Forelimb muscle (tissue), 1 donor: ENCODE measurements at regions not wholly inside any gene's neighbourhood (a gene's known extent, or its start where the extent isn't known, plus 50 kb on each side); places are given as distances from the start of the nearest gene placed in this dataset.

Source experiments
- DNase-seq: peaks from one replicate; pipeline ENCODE4 v3.0.0-alpha.2; 2013; ENCODE audit warnings: low read depth

DNA sequence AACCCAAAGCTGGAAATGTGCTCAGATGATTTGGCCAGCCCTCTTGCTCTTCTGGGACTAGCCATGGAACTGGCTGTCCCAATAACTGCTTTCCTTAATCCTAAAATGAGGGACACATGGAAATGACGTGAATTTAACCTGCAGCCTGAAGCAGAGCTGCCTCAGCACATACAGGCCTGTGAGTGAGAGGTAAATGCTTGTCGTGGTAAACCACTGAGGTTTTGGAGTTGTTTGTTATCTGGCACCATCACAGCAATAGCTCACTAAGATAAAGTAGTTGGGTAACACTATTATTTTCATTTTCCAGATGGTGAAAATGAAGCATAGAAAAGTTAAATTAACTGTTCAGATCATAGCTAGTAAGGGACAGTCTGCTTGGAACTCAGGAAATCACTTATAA is 333.4 kb upstream of the CHD6 start:
- DNase-seq, result no peak

DNA sequence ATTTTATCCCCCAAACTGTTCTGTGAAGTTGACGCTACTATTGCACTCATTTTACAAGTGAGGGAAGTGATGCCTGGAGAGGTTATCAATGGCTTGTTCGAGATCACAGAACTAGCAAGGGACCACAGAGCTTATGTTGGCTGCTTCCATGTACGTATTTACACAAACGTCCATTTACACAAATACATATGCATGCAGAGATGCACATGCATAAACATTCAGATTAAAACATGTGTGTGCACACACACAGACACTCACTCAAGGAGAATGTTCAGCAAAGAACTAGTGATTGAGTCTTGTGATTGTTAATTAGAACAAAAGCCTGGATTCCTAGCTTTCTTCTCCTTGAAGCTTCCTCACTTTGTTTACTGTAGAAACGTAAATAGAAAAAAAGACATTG is 321.5 kb upstream of the CHD6 start:
- no peak for DNase-seq

DNA sequence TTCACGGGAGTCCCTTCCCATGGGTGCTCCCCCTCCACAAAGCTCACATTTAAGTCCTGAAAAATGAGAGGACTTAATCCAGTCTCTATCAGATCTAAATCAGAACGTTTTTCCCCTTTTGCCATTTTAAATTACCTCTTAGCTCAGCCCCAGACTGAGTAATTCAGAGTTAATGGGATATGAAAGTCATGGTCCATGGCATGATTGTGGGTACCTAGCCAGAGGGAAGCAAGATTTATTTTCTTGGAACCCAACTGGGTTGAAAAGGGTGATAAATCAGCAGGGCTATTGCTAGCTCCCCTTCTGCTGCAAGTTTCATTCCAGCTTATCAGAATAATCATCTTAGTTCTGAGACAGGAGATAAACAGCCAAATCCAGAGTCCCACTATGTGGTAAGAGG is 320.2 kb upstream of the CHD6 start:
- no peak for DNase-seq

DNA sequence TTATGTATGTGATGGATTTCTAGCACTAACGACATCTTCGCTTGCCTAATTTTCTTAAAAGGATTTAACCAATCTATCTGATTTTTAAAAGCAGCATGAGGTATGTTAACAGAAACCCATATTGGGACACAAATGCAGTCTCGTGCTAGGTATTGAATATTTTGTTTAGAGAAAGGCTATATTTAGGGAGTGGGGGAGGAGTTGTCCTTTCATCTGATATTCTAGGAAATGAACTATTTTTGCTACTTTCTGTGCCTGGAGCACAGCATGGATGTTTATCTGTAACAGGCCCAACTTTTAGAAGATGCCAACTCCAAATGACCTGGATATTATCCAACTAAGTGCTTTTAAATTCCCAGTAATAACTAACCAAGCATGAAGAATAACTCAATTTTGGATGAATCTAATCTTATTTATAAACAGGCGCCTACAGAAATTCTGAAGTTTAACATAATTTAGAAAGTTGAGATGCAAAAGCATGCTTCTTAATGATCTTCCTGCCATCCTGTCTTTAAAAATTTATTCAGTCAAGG is 317.1 kb upstream of the CHD6 start:
- no peak for DNase-seq

DNA sequence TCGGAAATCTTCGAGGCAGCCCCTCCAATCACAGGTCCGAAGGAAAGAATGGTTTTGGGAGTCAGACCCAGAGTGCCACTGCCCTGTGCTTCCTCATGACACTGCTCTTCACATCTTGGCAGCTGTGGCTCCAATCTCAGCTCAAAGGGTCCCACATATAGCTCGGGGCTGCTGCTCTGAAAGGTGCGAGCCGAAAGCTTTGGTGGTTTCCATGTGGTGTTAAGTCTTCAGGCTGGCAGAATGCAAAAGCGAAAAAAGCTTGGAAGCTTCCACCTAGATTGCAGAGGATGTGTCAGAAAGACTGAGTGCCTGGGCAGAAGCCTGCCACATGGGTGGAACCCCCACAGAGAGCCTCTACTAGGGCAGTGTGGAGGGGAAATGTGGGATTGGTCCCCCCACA is 314.3 kb upstream of the CHD6 start:
- DNase-seq, result no peak

DNA sequence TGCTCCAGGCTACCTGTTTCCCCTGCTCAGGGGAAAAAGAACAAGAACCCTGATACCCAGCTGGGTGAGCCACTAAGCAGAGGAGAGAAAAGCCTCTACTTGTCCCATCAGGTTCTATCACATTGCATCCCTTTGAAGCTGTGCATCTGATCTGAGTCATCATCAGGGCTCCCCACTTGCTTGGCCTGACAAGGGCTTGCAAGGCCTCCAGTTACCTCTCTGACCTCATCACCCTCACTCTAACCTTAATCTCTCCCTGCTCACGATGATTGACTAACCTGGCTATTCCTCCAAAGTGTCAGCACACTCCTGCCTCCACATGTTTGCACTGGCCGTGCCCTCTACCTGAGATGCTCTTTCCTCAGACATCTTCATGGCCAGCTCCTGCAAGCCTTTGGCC is 309.5 kb upstream of the CHD6 start:
- no peak for DNase-seq

DNA sequence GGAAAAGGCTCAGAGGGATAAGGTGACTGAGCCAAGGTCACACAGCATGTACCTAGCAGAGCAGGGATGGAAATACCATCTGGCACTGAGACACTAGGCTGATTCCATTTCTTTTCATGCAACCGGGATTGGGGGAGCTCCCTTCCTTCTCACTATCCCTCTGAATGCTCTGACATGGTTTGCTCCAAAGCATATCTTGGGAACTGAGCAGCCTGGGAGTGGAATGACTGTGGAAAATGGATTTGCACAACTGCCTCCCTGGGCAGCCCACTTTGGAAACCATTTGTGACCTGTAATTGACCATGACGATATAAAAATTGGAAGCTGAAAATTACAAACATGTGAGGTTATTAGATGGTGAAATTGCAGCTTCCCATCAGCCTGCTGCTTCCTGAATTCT is 309.0 kb upstream of the CHD6 start:
- no peak for DNase-seq

DNA sequence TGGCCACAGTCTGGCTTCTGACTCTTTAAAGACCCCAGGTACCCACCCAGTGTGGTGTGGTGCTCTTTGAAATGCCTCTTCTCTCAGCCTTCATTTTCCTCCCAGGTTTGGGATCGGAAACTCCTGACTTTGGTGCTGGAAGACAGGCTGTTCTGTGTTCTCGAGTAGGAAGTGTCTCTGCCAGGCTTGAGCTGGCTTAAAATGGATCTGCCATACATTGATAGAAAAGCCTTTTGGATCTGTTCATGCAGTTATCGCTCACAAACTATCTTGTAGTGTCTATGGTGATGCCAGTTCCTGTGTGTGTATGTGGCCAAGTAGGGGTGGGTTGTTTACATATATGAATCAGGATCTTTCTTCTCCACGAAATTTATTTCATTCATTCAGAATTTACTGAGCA is 307.3 kb upstream of the CHD6 start:
- no peak for DNase-seq

DNA sequence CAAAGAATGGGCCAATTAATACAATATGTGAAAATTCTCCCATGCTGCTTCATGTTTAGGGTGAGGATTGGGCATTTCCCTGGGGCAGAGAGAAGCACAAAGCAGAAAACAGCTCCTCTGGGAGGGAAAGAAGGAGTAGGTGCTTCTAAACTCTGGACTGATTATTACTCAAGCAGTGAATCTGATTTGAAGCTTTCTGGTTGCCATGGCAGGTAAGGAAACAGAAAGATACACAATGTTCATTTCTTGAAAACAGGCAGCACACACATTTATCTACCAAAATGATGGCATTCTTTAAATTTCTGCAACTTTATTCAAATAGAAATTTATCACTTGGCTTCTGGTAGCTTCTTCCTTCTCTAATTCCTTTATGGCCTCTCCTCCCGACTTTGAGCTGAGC is 305.4 kb upstream of the CHD6 start:
- DNase-seq, result no peak

DNA sequence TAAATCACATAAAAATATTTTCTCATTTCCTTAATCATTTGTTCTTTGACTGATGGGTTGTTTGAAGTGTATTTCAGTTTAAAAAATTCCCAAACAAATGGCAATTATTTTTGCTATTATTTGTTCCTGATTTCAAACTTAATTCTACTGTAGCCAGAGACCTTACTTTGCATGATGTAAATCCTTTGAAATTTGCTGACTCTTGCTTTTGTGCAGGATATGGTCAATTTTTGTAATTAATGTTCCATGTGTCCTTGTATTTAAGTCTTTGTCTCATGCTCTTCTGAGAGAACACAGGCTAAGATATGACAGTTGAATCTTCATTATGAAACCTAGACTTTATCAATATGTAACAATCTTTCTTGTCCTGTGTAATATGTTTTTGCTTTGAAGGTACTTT is 295.0 kb upstream of the CHD6 start:
- no peak for DNase-seq

DNA sequence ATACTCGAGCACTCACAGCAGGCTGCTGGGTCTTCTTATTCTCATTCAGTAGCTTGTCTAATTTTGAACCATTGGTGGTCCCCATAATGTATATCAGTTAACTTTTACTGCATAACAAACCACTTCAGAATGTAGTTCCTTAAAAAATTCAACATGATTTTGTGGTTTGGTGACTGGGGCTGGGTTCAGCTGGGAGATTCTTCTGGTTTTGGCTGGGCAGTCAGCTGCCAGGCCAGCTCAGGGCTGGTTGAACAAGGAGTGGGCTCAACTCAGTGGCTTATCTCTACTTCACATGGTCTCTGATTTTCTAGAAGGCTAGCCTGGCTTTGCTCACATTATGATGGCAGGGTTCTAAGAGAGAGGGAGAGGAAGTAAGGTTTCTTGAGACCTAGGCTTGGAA is 292.4 kb upstream of the CHD6 start:
- DNase-seq, result no peak

DNA sequence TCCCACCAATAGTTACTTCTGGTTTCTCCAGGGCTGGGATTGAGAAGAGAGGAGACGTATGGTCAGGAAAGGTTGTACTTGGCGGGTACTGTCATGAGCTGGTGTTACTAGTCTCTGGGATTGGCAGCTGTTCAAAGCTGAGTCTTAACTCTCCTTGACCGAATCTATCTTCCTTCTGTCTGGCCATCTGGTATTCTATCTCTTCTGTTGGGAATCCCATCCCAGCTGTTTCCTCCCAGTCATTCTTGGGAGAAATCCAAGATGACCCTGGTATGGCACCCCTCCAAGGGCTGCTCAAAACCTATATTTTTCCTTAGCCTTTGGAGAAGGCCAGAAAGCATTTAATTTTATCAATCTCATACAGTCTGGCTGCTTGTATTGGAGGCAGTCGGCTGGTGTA is 287.0 kb upstream of the CHD6 start:
- no peak for DNase-seq

DNA sequence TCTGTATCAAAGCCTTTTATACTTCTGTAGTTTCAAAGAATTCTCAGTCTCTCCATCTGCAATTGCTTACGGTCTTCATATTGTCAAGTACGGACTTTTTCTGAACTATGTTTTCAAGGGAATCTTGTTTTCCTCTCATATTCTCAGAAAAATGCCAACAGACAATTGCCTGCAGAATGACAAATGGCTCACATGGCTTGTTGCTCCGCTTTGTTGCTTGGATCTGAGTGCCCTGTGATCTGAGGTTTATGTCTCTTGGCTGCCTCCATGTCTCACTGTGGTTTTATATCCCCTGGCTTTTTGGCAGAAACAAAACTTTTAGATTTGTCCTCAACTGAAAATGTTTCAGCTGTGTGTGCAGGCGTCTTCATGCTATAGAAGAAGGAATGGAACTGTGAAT is 285.4 kb upstream of the CHD6 start:
- DNase-seq, result no peak

DNA sequence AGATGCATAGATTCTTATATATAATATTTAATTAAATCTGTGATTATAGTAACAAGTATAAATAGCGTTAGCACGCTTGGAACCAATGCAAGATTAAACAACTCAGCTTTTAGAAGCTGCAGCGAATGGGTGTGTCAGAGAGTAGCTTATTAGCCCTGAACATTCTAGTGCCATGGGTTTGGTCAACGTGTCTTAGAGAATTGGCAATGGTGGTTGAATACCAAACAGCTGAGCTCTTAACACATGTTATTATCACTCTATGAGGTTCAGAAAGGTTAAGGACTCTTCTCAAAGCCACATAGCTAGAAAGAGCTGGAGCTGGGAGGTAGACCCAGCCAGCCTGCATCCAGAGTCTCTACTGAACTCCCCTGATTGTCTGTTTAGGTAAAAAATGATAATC is 284.2 kb upstream of the CHD6 start:
- no peak for DNase-seq

DNA sequence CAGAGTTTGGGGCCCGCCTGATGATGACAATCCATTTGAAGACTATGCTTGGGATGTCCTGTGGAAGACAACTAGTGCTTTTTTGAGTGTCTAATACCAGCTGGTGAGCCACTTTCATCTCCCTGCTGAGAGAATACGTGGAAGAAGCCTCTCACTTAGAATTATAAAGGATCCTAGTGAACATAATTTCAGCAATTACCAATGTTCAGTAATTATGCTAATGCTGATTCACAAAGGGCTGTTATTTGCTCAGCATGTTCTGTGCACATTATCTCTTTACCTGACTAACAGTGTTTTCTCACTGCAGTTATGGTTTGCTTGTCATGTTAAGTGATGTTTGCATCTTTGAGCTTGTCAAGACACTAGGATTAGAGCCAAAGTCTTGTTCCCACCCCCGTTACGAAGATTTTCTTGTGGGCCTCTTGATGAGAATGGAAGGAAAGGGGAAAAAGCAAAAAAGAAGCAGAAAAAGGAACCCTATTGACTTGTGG is 282.1 kb upstream of the CHD6 start:
- DNase-seq, result no peak

DNA sequence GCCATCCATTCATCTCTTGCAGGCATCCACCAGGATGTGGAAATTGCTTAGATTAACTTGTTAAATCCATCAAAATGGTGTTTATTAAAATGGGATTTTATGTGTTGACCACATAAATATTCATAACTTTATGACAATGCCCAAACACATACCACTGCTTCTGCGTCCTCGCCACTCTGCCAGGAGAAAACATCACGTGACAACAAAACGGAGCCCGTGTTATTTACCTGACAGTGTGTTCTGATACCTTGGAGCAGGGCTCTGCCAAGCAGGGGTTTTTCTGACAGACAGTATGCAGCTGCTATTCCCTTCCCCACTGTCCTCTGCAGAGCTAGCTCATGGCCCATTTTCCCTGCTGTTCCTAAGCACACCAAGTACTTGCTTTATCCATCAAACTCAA is 279.5 kb upstream of the CHD6 start:
- DNase-seq, result no peak

DNA sequence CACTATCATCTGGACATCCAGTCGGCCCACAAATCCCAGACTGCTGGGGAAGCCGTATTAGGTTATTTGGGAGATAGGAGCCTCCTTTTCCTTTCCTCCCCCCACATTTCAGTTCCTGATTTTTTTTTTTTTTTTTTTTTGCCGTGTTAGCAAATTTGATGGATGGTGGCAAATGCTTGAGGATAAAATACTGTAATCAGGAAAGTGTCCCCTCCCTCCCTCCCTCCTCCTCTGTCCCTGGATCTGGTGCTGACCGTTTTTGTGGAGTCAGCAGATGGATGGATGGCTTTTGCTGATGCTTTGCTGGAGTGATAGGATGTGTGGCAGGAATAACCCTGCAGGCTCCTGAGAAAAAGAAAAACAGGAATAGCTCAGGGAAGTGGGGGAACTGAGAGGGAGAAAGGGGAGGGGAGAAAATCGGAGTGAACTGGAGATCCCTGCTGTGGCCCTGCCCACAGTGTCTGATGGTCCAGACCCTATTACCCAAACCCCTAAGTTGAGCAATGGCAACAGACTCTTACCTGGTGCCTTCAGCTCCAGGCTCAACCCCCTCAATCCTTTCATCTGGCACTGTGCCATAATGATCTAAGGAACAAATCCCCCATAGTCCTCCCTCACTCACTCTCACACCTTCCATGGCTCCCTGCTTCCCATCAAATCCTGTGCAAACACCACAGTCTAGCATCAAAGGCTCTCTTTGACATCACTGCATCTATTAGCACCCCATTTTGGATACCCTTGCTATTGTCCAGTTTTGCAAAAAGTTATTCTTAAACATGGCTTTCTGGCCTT is 277.3 kb upstream of the CHD6 start:
- no peak for DNase-seq

DNA sequence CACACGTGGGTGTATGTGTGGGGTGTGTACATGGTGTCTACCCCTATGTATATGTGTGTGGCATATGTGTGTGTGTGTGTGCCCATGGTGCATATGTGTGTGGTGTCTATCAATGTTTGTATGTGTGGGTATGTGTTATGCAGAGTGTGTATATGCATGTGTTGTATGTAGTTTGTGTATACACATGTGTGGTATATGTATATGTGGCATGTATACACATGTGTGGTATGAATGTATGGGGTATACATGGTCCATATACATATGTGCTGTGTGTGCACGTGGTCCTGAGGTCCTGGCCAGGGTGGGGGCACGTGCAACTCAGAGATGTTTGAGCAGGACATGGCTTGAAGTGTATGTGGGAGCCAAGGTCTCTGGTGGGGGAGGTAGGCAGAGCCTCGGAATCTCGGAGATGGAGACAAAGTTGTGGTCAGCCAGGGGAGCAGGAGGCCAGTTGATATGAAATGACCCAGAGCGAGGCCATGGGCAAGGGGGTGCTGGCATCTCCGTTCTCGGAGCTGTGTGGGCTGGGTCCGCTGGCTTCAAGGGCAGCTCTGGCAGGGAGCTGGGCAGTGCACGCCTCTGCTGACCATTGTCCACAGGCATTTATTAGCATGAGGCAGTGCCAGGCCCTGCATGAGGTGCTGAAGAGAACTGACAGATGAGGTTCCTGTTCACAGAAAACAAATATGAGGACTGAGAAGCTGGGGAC is 276.2 kb upstream of the CHD6 start:
- no peak for DNase-seq

DNA sequence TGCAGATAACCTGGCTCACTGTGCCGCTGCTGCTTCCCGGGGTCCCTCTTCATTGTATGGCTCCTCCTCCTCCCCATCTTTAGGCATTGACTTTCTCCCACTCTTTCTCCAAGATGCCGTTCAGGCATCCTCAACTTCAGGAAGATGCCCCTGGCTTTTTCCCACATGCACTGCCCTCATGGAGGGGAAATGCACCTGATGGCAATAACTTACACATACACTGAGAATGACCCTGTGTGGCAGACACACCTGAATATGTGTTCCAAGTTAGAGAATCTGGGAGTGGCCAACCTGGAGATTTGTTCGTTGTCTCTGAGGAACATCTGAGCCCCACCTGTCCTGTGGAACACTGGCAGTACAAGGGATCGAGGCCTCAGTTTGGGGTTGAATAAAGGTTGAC is 273.9 kb upstream of the CHD6 start:
- no peak for DNase-seq

DNA sequence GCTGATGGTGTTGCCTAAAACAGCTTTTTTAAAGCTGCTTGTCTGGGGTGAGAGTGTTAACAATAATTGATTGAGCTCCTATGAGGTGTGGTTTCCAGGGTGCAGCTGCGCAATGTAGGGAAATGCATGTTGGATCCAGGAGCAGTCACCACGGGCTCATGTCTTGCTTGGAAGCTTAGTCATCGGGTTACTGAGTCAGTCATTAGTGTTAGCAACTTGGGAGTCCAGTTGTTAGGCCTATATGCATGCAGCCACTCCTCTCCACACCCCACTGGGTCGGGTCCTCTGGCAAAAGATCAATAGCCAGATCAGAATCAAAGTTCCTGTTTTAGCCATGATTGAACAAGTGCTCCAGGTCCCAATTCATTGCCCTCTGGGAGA is 271.7 kb upstream of the CHD6 start:
- no peak for DNase-seq

DNA sequence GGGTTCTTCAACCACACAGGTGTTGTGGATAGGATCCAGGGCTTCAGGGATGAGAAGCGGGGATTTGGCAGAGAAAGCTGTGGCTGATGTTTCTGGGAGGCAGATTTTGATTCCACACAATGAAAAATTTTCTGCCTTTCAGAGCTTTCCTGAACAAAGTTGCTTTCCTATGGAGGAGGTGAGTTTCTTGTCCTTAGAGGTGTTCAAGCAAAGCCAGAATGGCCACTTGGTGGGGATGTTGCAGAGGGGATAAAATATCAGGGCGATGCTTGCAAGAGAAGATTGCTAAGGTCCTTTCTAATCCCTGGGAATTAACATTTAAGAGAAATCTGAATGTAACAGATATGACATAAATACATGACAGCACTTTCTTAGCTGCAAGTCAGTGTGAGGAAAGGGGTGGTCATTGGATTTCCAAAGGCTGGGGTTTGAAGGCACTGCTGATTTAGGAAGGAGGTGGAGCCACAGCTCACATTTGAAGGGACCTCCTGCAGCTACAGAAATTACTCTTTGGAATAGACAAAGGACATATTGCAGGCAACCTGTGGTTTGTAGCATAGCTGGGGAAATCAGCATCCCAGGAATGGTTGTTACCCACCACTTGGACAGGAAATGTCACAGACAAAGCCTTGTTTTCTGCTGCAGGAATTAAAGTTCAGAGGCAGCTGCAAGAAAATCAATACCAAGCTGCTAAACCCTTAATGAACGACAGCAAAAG is 271.1 kb upstream of the CHD6 start:
- DNase-seq, result no peak

DNA sequence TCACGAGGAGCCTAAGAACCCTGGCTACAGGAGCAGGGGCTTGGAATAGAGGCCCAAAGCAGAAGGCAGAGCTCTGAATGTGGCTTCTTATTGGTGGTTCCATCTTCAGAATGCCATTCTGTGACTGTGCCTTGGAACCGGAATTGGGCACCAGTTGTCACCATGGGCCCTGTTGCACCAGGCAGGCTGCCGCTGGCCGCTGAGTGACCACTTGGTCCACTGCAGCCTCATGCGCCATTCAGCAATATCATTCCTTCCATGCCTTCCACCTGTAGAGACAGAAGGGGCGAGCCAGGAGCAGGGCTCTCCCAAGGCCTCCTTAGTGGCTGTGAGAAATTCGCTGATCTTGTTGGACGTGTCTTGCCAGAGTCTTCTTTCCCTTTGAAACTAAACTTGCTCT is 270.3 kb upstream of the CHD6 start:
- no peak for DNase-seq

DNA sequence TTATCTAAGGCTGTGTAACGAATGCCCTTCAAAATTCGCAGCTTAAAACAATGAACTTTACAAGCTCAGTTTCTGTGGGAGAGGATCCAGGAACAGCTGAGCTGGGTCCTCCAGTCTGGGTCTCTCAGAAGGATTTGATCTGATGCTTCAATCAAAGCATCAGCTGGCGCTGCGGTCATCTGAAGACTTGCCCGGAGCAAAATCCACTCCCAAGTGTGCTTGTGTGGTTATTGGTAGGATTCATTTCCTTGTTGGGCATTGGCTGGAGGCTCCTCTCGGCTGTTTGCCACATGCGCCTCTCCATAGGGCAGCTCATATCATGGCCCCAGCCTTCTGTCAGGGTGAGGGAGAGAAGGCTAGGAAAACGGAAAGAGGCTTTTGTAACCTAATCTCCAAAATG is 269.3 kb upstream of the CHD6 start:
- no peak for DNase-seq
